Spleen (tissue), 7 donors: ENCODE measurements at regions not wholly inside any gene's neighbourhood (a gene's known extent, or its start where the extent isn't known, plus 50 kb on each side); places are given as distances from the start of the nearest gene placed in this dataset.

ENCODE experiments used
- POLR2A ChIP-seq, 3 donors: fragments of 450-650 bp; IDR thresholded peaks; one replicate each; pipeline ENCODE4 v1.5.1; 2017; ENCODE audit warnings: antibody characterized with exemption in 3 of 3, mild to moderate bottlenecking in 1 of 3
- POLR2AphosphoS5 ChIP-seq, 3 donors: sonication (generic); formaldehyde crosslinking; IDR thresholded peaks; one replicate each; pipeline ENCODE4 v1.5.1; 2017; ENCODE audit warnings: antibody characterized with exemption in 3 of 3
- TF ChIP-seq, protein P1 (sequence below), 11 experiments: fragments of 200-600 bp in 7 of 11; fragments of 450-650 bp in 4 of 11; sonication (generic) in 4 of 11; IDR thresholded peaks in 8 of 11; conservative IDR thresholded peaks in 3 of 11; 1 replicate in 7 of 11; 2 replicates in 4 of 11; pipeline versions ENCODE4 v1.4.0 to v1.8.0; 2016 to 2021; ENCODE audit warnings: antibody characterized with exemption in 11 of 11, inconsistent platforms in 4 of 11, mild to moderate bottlenecking in 1 of 11
- donor health status: DM: no; HTN: no; CAD: no; lungs with moderate emphysema.
- donor health status: DM: no; HTN: no; CAD: no.
- donor health status: DM: no; HTN: no; CAD: no.

- TF ChIP-seq, protein P1, sequence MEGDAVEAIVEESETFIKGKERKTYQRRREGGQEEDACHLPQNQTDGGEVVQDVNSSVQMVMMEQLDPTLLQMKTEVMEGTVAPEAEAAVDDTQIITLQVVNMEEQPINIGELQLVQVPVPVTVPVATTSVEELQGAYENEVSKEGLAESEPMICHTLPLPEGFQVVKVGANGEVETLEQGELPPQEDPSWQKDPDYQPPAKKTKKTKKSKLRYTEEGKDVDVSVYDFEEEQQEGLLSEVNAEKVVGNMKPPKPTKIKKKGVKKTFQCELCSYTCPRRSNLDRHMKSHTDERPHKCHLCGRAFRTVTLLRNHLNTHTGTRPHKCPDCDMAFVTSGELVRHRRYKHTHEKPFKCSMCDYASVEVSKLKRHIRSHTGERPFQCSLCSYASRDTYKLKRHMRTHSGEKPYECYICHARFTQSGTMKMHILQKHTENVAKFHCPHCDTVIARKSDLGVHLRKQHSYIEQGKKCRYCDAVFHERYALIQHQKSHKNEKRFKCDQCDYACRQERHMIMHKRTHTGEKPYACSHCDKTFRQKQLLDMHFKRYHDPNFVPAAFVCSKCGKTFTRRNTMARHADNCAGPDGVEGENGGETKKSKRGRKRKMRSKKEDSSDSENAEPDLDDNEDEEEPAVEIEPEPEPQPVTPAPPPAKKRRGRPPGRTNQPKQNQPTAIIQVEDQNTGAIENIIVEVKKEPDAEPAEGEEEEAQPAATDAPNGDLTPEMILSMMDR (IDR thresholded peaks at IDR 0.05 in 8 of 11, conservative IDR thresholded peaks at IDR 0.05 in 3 of 11) = no peak
- TF ChIP-seq POLR2A (IDR thresholded peaks at IDR 0.05) = no peak
- no peak for TF ChIP-seq POLR2AphosphoS5 (IDR thresholded peaks at IDR 0.05)
Observed at GRCh38 chr3:166248784-166249183, 411.6 kb upstream of the BCHE start.
